GM21515 (cell line): ENCODE measurements at regions not wholly inside any gene's neighbourhood (a gene's known extent, or its start where the extent isn't known, plus 50 kb on each side); places are given as distances from the start of the nearest gene placed in this dataset.

Experiments
- ATAC-seq: cut with Tn5 transposase; IDR thresholded peaks from one replicate; pipeline ENCODE4 v1.9.1; 2021; ENCODE audit not compliant: unreplicated experiment

DNA sequence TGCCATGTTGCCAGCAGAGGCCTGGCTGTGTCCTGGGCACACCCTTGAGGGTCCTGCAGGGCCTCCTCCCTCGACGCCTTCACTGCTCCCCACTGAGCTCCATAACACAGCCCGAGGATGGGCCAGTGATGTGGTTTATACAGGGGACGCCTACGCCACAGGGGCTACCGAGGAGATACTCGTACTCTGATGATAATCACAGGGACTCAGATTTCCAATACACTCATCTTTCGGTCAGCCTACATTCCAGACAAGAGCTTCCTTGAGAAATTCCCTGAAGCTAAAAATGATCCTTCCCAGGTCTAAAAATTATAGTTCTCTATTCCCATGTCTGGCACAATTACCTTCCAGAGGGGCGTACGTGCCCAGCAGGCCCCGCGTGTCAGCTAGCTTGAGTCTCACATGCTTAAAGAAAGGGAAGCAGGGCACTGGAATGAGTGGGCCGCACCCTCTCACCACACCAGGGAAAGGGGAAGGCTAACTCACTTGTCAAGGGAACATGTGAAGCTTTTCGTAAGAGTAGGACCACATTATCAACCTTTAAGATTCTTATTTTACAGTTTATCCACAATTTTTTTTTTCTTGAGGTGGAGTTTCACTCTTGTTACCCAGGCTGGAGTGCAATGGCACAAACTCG lies 159.5 kb upstream of the NDUFV2 start:
- no peak for ATAC-seq

DNA sequence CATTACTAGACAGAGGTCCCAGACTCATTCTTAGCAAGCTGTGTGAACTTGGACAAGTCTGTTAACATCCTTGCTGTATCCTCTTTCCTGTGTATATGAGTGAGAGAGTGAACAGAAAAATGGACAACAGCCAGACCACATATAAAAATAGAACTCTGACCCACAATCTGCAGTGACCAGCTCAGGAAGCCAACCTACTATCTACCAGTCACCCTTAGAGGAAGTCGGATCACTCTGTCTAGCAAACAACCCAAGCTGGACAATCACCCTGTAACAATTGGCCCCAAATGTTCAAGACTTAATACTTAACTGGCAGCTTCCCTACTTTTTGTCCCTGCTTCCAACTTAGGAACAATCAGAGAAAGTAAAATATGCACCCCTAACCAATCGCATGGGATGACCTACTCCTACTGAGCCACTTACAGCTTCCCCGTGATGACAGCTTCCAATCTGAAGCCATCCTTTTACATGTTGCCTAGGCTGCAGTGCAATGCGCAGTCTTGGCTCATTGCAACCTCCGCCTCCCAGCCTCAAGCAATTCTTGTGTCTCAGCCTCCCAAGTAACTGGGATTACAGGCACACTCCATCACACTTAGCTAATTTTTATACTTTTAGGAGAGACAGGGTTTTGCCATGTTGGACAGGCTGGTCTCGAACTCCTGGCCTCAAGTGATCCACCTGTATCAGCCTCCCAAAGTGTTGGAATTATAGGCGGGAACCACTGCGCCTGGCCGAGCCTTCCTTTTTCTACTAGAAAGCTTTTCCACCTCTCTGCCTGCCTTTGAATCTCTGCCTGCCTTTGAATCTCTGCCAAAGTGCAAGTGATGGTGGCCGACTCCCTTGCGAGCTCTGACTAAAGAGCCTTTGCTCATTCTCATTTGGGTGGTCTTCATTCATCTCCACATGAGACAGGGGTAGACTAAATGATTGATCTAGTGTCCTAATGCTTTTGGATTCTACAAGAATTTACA lies 158.3 kb upstream of the NDUFV2 start:
- no peak for ATAC-seq

DNA sequence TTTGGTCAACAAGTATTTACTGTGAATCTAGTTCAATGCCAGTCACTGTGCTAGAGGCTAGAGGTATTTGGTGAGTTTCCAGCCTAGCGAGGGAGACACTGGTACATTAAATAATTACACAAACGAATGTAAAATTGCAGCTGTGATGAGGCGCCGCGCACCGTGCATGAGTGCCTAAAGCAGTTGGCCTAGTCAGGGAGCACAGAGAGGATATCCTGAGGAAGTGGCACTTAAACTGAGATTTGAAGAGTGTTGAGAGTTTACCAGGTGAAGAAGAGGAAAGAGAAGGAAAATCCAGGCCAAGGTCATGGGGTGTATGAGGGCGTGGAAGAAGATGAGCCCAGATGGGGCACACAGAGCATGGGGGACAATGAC lies 157.6 kb upstream of the NDUFV2 start:
- ATAC-seq, result no peak

DNA sequence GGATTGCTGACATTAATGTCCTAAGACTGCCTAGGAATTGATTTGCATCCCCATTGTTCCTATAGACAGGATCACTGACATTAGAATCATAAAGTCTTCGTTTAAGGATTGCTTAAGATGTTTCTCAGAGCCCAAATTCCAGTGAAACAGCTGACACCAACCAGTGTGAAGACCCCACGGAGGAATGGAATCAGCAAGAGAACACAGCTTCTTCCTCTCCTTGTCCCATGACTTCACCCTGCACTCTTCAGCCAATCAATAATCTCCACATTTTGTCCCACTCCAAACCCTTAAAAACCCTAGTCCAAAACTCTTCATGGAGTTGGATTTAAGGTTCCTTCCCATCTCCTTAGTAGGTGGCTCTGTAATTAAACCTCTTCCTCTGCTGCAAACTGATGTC lies 157.0 kb upstream of the NDUFV2 start:
- no peak for ATAC-seq

DNA sequence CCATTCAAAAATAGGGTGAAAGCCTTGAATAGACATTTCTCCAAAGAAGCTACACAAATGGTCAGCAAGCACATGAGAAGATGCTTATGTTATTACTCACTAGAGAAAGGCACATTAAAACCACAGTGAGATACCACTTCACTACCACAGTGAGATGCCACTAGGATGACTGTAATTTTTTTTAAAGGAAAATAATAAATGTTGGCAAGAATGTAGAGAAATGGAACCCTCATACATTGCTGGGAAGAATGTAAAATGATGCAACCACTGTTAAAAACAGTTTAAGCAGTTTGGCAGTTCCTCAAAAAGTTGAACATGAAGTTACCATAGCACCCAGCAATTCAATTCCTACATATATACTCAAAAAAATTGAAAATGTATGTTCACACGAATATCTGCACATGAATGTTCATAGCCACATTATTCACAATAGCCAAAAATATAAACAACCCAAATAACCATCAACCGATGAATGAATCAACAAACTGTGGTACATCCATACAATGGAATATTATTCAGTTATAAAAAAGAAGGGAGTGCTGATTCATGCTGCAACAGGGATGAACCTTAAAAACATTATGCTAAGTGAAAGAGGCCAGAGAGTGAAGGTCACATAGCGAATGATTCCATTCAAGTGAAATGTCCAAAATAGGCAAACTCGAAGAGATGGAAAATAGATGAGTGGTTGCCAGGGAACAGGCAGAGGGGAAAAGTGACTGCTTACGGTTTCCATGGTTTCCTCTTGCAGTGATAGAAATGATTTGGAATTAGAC lies 156.2 kb upstream of the NDUFV2 start:
- ATAC-seq, result no peak

DNA sequence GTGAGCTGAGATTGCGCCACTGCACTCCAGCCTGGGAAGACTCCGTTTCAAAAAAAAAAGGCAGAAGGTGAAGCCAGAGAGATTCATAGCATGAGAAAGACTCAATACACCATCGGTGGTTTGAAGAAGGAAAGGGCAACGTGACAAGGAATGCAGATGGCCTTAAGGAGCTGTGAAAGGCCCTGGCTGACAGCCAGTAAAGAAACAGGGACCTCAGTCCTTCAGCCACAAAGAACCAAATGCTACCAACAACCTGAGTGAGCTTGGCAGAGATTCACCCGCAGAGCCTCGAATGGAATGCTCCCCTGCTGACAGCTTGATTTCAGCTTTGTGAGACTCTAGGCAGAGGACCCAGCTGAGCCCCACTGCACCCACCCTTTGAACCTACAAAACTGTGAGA lies 154.9 kb upstream of the NDUFV2 start:
- ATAC-seq, result no peak

DNA sequence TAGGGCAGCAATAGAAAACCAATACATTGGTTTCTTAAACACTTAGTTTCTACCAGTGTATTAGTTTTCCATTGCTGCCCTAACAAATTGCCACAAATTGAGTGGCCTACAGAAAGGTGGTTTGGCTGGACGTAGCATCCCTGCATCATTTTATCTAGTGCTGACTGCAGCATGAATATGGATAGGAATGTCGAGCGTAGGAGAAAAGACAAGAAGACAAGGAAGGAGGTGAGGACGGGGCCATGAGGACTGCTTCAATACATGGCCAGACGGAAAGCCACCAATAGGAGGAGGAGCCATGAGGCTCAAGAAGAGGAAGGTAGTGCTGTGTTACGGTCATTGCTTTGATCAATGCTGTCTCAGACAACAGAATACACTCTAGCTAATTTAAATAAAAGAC lies 154.5 kb upstream of the NDUFV2 start:
- no peak for ATAC-seq

DNA sequence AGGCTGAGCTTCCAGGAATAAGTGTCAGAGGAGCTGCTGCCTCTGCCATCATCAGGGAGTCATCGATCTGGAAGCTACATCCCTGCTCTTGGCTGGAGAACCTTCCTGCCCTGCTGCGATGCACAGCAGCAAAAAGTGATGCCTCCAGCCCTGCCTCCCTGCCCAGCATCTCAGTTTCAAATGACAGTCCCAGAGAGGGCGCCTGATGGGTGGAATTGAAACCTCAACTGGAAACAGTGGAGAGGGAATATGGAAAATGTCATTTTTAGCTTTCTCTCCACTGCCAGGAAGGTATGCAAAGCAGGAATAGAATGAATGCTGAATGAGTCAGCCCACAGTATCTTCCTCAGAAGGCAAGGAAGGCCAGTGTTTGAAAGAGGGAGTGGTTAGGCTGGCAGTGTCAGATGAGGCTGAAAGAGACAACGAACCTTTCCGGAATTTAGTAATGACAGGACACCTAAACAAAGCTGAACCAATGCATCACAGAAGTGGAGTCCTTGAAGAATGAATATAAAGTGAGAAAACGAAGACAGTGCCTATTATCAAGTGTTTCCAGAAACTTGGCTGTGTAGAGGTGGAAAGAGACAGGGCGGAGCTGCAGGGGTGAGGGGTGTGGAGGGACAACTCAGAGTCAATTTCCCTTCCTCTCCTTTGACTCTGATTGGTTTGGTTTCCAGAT lies 153.9 kb upstream of the NDUFV2 start:
- no peak for ATAC-seq

DNA sequence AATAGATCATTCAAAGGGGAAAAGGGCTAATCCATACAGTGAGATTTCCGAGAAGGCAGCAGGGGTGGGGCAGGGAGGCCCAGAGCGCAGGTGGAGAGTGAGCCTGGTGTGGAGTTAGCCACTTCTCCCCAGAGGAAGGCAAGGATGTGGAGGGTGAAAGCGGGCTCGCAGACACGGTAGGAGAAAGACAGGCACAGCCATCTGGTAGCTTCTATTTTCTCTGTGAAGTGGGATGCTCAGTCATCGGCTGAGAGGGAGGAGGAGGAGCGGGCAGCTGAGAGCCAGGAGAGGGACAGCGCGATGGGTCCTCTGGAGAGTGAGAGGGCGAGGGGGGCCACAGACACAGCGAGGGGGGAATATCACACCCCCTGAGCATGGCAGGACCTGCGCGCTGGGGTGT lies 153.3 kb upstream of the NDUFV2 start:
- no peak for ATAC-seq

DNA sequence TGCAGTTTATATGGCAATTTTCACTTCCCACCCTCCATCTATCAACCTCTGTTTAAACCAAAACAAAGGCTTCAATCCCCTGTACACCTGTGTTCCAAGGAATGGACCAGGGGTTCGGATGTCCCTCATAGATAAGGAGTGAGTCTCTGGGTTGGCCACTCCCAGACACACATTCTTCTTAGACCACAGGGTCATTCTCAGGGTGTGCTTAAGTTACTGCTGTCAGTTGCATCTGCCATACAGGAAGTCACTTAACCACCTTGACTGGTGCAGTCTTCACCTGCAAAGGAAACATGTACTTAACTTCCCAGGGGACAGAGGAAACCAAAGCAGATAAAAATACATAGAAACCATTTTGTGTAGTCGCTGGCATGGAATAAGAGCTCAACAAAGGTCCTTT lies 151.0 kb upstream of the NDUFV2 start:
- peak; percentile 75 for ATAC-seq

DNA sequence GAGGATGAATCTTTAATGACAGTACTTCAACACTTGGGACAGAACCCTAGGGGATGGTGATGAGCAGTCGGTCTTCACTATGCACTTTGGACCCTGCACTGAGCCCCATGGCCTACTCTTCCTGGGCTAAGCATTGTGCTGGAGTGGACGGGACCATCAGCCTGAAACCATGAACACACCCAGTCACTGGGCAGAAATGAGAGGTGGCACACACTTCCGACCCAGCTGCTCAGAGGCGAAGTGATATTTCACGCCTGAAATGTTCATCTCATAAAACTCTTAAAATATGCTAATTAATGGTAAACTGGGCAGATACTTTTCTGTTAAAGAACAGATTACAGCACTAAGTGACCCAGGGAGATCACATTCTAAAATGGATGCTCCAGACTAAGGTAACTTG lies 150.3 kb upstream of the NDUFV2 start:
- ATAC-seq, result no peak

DNA sequence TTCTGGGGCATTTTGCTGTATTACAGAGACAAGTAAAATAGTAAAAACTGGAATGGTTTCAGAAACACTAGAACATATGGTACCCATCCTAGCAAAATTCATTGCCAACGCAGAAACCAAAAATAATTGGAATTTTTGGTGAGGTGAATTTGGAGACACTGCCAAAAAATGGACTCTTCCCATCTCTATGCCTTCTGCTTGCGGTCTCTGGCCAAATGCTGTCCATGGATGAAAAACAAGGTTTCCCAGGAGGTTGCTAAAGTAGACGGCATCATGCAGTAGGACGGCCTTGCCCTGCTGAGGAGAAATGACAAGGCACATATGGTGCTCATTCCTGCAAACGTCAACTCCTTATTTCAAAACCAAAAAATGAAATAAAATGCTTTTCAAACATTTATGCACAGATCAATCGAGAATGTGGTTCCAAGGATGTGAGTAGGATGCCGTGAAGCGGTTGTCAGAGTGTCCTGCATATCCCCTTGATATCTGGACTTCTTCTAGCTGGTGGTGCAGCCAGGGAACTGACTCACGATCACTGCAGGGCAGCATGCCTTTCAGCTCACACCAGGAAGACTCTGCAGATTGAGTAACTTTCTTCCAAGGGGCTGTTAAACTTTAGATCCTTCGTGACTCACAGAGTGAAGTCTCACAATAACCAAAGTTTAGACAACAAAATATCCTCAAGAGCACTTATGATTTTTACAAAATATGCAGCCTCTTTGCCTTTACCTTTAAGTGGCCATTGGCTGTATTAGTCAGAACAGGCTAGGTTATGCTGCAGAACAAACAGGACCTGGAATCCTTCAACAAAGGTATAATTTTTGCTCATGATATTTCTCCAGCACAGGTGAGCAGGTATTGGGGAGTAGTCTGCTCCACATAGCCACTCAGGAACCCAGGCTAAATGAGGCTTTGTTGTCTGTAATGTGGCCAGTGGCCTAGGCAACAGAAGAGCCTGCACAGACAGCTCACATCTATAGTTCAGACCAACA lies 149.4 kb upstream of the NDUFV2 start:
- no peak for ATAC-seq

DNA sequence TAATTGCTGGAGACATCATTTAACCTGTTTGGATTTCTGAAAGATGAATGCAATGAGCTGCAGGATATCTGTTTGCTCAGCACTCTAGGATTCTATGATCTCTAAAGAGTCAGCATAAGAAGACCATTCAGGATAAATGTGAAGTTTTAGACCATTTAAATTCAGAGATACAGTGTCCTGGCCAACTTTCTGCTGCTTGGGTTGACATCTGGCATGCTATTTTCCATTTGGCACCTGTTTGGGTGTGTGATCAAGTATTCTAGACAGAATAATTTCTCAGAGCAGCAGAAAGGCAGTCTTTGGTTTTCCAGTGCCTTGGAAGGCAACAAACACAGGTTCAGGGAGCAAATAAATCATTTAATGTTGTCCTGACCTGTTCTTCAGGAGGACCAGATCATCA lies 144.8 kb upstream of the NDUFV2 start:
- no peak for ATAC-seq

DNA sequence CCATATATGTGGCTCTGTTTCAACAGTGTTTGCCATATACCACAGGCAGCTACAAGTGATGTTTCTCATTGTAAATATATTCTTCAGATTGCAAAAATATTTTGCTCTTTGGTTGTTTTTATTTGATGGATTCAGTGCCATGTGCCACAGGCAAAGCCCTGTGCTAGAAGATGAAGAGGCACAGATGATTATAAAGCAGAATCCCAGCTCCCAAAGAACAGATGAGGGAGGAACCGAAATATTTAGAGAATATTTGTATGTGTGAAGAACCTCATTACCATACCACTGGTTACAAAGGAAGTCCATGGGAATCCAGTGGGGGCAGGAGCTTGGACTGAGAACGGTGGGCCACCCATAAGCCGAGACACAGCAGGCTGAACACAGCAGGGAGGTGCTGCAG lies 143.8 kb upstream of the NDUFV2 start:
- ATAC-seq, result no peak

DNA sequence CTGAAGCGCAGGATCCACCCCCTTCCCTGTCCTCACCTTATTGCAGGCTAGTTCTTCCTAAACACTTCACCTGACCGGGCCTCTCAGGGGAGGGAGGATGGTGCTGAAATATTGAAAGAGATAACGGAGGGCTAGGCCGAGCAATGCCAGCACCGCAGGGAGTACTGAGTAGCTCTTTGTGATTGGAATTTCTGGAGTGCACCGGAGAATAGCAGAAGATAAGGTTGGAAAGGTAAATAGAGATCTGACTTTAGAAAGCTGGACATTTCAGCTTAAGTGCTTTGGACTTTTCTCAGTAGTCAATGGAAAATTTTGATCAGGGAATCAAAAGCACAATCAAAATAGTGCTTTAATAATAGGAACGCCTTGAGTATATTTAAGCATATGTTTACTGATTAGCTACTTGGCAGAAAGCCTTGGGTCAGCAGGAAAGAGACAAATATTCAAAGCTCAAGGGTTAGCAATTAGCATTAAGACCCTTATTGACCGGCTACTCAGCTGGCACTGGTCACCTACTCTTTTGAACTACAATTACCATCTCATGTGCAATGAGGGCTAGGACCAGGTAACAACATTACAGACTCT lies 142.9 kb upstream of the NDUFV2 start:
- no peak for ATAC-seq

DNA sequence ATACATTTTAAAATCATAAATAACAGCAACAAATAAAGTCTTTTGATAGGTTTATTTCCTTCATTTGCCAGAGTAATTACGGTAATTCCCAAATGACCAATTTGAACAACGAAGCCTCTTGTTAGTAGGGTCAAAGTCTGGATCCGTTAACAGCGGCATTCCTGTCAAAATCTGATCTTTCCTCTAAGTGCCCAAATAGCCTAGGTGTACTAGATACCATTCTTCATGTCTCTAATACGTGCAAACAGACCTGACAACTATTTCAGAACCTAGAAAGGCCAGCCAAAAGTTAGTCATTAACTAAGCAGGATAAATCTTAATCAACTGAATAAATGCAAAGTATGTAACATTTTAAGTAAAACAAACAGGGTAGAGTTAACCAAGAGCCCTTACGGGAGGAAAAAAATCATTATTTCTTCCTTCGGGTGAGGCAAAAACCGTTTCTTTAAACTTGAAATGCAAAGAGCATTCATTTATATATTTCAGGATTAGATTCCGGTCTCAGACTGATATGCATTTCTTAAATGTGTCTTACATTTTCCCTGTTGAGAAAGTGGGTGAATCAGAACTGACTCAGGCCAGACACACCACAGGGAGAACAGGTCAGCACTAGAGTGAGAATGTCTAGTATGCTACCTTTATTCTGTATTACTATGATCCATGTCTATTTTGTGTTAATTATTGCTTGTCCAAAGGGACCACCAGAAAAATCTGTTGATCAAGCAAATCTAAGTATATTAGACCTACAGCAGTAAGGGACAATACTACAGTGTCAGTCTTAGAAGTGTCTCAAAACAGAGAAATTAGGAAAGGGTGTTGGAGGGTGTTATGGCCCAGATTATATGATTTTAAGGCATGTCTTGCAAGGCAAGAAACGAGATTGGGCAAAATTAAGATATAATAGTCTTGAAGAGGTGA lies 141.5 kb upstream of the NDUFV2 start:
- ATAC-seq, result no peak

DNA sequence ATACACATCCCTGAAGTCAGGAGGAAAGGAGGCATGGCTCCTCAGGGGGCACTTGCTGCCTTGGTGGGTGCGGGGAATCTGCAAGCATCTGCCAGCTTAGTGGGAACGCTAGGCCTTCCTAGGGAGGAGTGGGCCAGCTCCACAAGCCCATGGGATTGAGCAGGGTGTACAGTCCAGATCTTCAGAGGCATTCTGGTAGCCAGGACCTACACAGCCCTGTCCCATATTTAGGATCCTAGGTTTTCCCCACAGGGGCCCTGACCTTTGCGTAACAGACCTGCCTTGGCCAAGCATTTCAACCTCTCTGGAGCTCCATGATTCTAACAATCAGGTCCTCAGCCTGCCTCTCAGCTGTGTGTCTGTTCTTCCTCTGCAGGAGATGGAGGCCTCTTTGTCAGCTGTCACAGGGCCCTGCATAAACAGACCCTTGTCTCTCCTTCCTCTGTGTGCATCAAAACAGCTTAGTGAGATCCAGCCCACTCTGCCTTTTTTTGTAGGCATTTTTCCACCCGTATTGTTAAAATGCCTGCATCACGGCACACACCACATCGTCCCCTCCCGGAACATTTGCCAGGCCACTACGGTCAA lies 140.2 kb upstream of the NDUFV2 start:
- no peak for ATAC-seq
